IMR-90 (cell line): ENCODE measurements at regions not wholly inside any gene's neighbourhood (a gene's known extent, or its start where the extent isn't known, plus 50 kb on each side); places are given as distances from the start of the nearest gene placed in this dataset.

Experiments used
- ATAC-seq: fragments of 200-7000 bp; cut with Tn5 transposase; 2 replicates; pipeline ENCODE4 v1.9.1; 2020; ENCODE audit warnings: low read depth, mild to moderate bottlenecking, moderate library complexity
- BruUV-seq: library from RNA; stranded (reverse); fragments of 400-500 nt; replicated peaks from 2 replicates; lab custom pipeline; 2021; lab: Mats Ljungman, UMichigan
- CTCF ChIA-PET: fragments of 300-600 bp; formaldehyde crosslinking; extraction: SDS; loops from one replicate; lab custom pipeline; 2021; ENCODE audit warnings: antibody characterized with exemption; lab: Yijun Ruan, JAX
- POLR2A ChIA-PET: fragments of 300-600 bp; sonication (Branson Sonifier 250); formaldehyde crosslinking; loops from one replicate; lab custom pipeline; 2022; ENCODE audit warnings: antibody characterized with exemption; ENCODE audit not compliant: unreplicated experiment; lab: Charles Lee
- DNase-seq: peaks from one replicate; pipeline ENCODE4 v3.0.0; 2013
- H2AFZ ChIP-seq: replicated peaks from 2 replicates; pipeline ENCODE3; 2013; ENCODE audit warnings: low read length, mild to moderate bottlenecking; ENCODE audit not compliant: poor library complexity
- H2AK5ac ChIP-seq: 2 replicates; pipeline ENCODE4 v1.6.1; 2013; ENCODE audit warnings: low read depth, low read length, inconsistent platforms
- H2AK9ac ChIP-seq: replicated peaks from 2 replicates; pipeline ENCODE3; 2013; ENCODE audit warnings: mild to moderate bottlenecking, low read depth, low read length, moderate library complexity; ENCODE audit not compliant: poor library complexity
- H2BK120ac ChIP-seq: 2 replicates; pipeline ENCODE4 v1.6.1; 2013; ENCODE audit warnings: low read depth, low read length, inconsistent platforms
- H2BK15ac ChIP-seq: 3 replicates; pipeline ENCODE4 v1.6.1; 2013; ENCODE audit warnings: low read depth, low read length, inconsistent platforms
- H2BK20ac ChIP-seq: 2 replicates; pipeline ENCODE4 v1.6.1; 2013; ENCODE audit warnings: low read depth, mild to moderate bottlenecking, inconsistent platforms, low read length, moderate library complexity
- H2BK5ac ChIP-seq: 2 replicates; pipeline ENCODE4 v1.6.1; 2013; ENCODE audit warnings: mild to moderate bottlenecking, low read depth, low read length, inconsistent platforms; ENCODE audit not compliant: poor library complexity, severe bottlenecking
- H3K14ac ChIP-seq: replicated peaks from 2 replicates; pipeline ENCODE4 v1.6.1; 2013; ENCODE audit warnings: low read depth, low read length, inconsistent platforms
- H3K18ac ChIP-seq: 2 replicates; pipeline ENCODE4 v1.6.1; 2013; ENCODE audit warnings: low read depth, low read length, control low read depth
- H3K23ac ChIP-seq: 2 replicates; pipeline ENCODE4 v1.6.1; 2013; ENCODE audit warnings: low read depth, low read length, inconsistent platforms
- H3K27ac ChIP-seq: 2 replicates; pipeline ENCODE4 v1.5.1; 2013; ENCODE audit warnings: mild to moderate bottlenecking, control low read depth, low read length; ENCODE audit not compliant: insufficient read depth
- H3K27me3 ChIP-seq: 2 replicates; pipeline ENCODE4 v1.6.1; 2013; ENCODE audit warnings: low read length; ENCODE audit not compliant: control insufficient read depth, insufficient read depth
- H3K36me3 ChIP-seq: 2 replicates; pipeline ENCODE4 v1.6.1; 2013; ENCODE audit warnings: low read length, mixed read lengths; ENCODE audit not compliant: control insufficient read depth, insufficient read depth
- H3K4ac ChIP-seq: 2 replicates; pipeline ENCODE4 v1.6.1; 2013; ENCODE audit warnings: low read depth, low read length, inconsistent platforms
- H3K4me1 ChIP-seq: 2 replicates; pipeline ENCODE4 v1.6.1; 2013; ENCODE audit warnings: low read length, mixed read lengths; ENCODE audit not compliant: control insufficient read depth, insufficient read depth
- H3K4me2 ChIP-seq: 2 replicates; pipeline ENCODE4 v1.6.1; 2013; ENCODE audit warnings: low read depth, mild to moderate bottlenecking, control low read depth, low read length, moderate library complexity
- H3K4me3 ChIP-seq: 2 replicates; pipeline ENCODE4 v1.5.1; 2013; ENCODE audit warnings: low read depth, mild to moderate bottlenecking, control low read depth, low read length, moderate library complexity; ENCODE audit not compliant: insufficient read depth
- H3K56ac ChIP-seq: 2 replicates; pipeline ENCODE4 v1.6.1; 2013; ENCODE audit warnings: low read length, inconsistent platforms; ENCODE audit not compliant: insufficient read depth; ENCODE audit errors: extremely low read depth
- H3K79me1 ChIP-seq, 2 experiments: 2 replicates each; pipeline ENCODE4 v1.6.1; 2013; ENCODE audit warnings: low read length in 2 of 2, inconsistent platforms in 1 of 2, low read depth in 1 of 2
- H3K9ac ChIP-seq: 2 replicates; pipeline ENCODE4 v1.6.1; 2013; ENCODE audit warnings: low read depth, low read length, control low read depth
- H3K9me1 ChIP-seq: 2 replicates; pipeline ENCODE4 v1.6.1; 2013; ENCODE audit warnings: low read length, inconsistent platforms; ENCODE audit not compliant: insufficient read depth
- H3K9me3 ChIP-seq: 2 replicates; pipeline ENCODE4 v1.6.1; 2013; ENCODE audit warnings: low read length; ENCODE audit not compliant: control insufficient read depth, insufficient read depth
- H4K20me1 ChIP-seq: 2 replicates; pipeline ENCODE4 v1.6.1; 2013; ENCODE audit warnings: low read length, inconsistent platforms; ENCODE audit not compliant: insufficient read depth
- H4K5ac ChIP-seq: 2 replicates; pipeline ENCODE4 v1.6.1; 2013; ENCODE audit warnings: mild to moderate bottlenecking, low read depth, low read length, control low read depth
- H4K8ac ChIP-seq, 2 experiments: 2 replicates each; pipeline ENCODE4 v1.6.1; 2013; ENCODE audit warnings: low read depth in 2 of 2, low read length in 2 of 2, control low read depth in 1 of 2, inconsistent platforms in 1 of 2
- H4K91ac ChIP-seq: 2 replicates; pipeline ENCODE4 v1.6.1; 2013; ENCODE audit warnings: low read depth, low read length, inconsistent platforms; ENCODE audit not compliant: insufficient read depth
- CTCF ChIP-seq: conservative IDR thresholded peaks from 2 replicates; pipeline ENCODE4 v1.5.1; 2012; ENCODE audit warnings: mild to moderate bottlenecking, low read depth, low read length, improper control_type of control experiment
- ELK1 ChIP-seq: fragments of 150-350 bp; IDR thresholded peaks from 2 replicates; pipeline ENCODE4 v1.6.1; 2016; ENCODE audit warnings: low read depth, mild to moderate bottlenecking, low read length, moderate library complexity, borderline replicate concordance
- FOS ChIP-seq: fragments of 150-350 bp; IDR thresholded peaks from 2 replicates; pipeline ENCODE4 v1.6.1; 2016; ENCODE audit warnings: low read depth, low read length
- POLR2A ChIP-seq: IDR thresholded peaks from 2 replicates; pipeline ENCODE4 v1.6.1; 2012; ENCODE audit warnings: mild to moderate bottlenecking, low read depth, low read length
- WGBS, 2 experiments: methylation state at CpG; one replicate each; pipeline versions ENCODE4 v1.1.5 to v1.1.7; 2013; ENCODE audit warnings: missing lambda C conversion rate in 2 of 2; ENCODE audit not compliant: insufficient read length in 1 of 2; ENCODE audit errors: extremely low coverage in 2 of 2; 5-methylcytosine and 5-hydroxymethylcytosine counted together
- dilution Hi-C: fragments of 300-500 bp; cut with HindIII; formaldehyde crosslinking; loops from one replicate; pipeline ENCODE4 v1.14.3; 2018; ENCODE audit warnings: low sequenced_read_pairs; ENCODE audit not compliant: unreplicated experiment
- in situ Hi-C: fragments of 300-500 bp; cut with MboI; formaldehyde crosslinking; loops from 3 replicates; pipeline ENCODE4 v1.14.3; 2019; ENCODE audit warnings: low sequenced_read_pairs, inconsistent platforms, mixed read lengths
- intact Hi-C: fragments of 100-400 bp; cut with micrococcal nuclease; formaldehyde crosslinking; loops from 2 replicates; pipeline ENCODE4 v1.10.0; 2022

DNA sequence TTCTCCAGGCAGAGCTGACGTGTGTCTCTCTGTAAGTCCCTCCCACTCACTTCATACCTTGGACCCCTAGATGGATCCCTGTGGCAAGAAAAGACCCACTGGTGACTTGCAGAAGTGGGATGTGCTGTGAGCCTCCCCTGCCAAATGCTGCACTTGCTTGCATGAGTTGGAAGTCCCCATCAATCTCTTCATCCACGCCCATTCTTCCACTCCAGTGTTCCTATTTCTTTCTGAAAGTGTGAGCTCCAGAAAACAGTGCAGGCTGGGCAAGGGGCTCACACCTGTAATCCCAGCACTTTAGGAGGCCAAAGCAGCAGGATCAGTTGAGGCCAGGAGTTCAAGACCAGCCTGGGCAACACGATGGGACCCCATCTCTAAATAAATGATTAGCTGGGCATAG is 254.1 kb upstream of the IRF2BP2 start (continued):
- TF ChIP-seq CTCF (no peak), POLR2A (no peak)

- dilution Hi-C loops, result no loop called here
Observed at GRCh38 chr1:234863551-234863971, 253.6 kb upstream of the IRF2BP2 start.

More at GRCh38 chr1:234863551-234863971, 253.6 kb upstream of the IRF2BP2 start:
- H3K9me3 ChIP-seq, result peaks cover 8% of the 10 kb centered on the region
- ATAC-seq, result peak; percentile 20
- H3K4ac ChIP-seq, result peak overlapping the region; percentile 44
- TF ChIP-seq ELK1 (no peak), FOS (0 out of 2 replicates have a peak, but pooled peaks have one; percentile 47)
- H4K20me1 ChIP-seq, result no peaks in the 10 kb centered on the region
- H3K56ac ChIP-seq, result no peak overlapping the region
- BruUV-seq, result no TSS peak
- no peaks in the 10 kb centered on the region for H3K36me3 ChIP-seq
- H4K5ac ChIP-seq, result peak overlapping the region; percentile 16; the same call in 1 of the 2 replicates
- H4K8ac ChIP-seq, result peak overlapping the region; percentile 54 to 67; a peak in 2 of 4 replicates
- H3K4me2 ChIP-seq, result peak overlapping the region; percentile 15; the same call in 1 of the 2 replicates
- intact Hi-C loops, result no loop called here
- no peak overlapping the region for H3K4me3 ChIP-seq
- no peaks in the 10 kb centered on the region for H3K27me3 ChIP-seq
- H3K9ac ChIP-seq, result no peak overlapping the region
- POLR2A ChIA-PET, result no interaction called here
- H3K27ac ChIP-seq, result peak overlapping the region; percentile 25
- H3K79me1 ChIP-seq, result no peaks in the 10 kb centered on the region
- WGBS, 2 experiments, result no CpG with 5 or more reads among the region's 6 CpGs
- in situ Hi-C loops, result loop anchor here (25.0 kb wide), 3 partner anchors 224 to 376 kb away; partner anchors contain the start of genes IRF2BP2 and TARBP1
- CTCF ChIA-PET, result no interaction called here
- peak overlapping the region; percentile 60 for H2BK120ac ChIP-seq
- peak overlapping the region; percentile 32; the same call in 1 of the 2 replicates for H2BK20ac ChIP-seq
- H2AK5ac ChIP-seq, result peak overlapping the region; percentile 37; the same call in 1 of the 2 replicates
- peaks cover 18% of the 10 kb centered on the region for H3K4me1 ChIP-seq
- no peak overlapping the region for H3K23ac ChIP-seq
- peak overlapping the region; percentile 61; the same call in 2 of the 3 replicates for H2BK15ac ChIP-seq
- peak overlapping the region; percentile 62 for H4K91ac ChIP-seq
- DNase-seq, result peak; percentile 82
- H2BK5ac ChIP-seq, result peak overlapping the region; percentile 23
- H3K18ac ChIP-seq, result peak overlapping the region; percentile 45
- H3K9me1 ChIP-seq, result peaks cover 18% of the 10 kb centered on the region
- H2AK9ac ChIP-seq, result peak overlapping the region; percentile 62
- H2AFZ ChIP-seq, result peak overlapping the region; percentile 84
- H3K14ac ChIP-seq, result peak overlapping the region; percentile 67; the same call in 1 of the 2 replicates
